ENCODE measurements at regions not wholly inside any gene's neighbourhood (a gene's known extent, or its start where the extent isn't known, plus 50 kb on each side); places are given as distances from the start of the nearest gene placed in this dataset.

DNA sequence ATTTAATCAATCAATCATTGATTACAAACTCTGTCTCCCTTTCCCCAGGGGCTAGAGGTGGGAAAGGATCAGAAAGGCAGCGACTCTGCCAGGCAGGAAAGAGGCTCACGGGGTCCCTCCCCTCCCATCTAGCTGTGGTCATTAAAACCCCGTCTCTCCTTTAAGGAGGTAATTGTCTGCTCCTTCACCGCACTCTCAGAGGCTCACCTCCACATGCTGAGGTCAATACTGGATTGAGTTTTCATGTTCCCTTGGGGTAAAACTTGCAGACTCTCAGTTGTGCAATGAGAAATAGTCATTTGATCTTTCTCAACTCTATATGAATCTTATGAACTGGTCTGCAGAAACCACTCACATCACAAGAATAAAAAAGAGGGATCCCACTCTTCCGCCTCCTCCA lies 368.8 kb downstream of the ADRA2A start:
- Histone ChIP-seq H4K8ac (ENCODE audit: low read depth in 2 of 2, low read length in 2 of 2) (no peak overlapping the region), H2AK9ac (replicated peaks; ENCODE audit: low read depth, low read length, poor library complexity) (no peak overlapping the region), H3K56ac (ENCODE audit: extremely low read depth, insufficient read depth, low read length) (no peak overlapping the region), H3K9me1 (ENCODE audit: insufficient read depth, low read length) (no peaks in the 10 kb centered on the region), H4K5ac (ENCODE audit: low read depth, low read length) (no peak overlapping the region), H2BK120ac (ENCODE audit: low read depth, low read length) (no peak overlapping the region), H3K4me3 (ENCODE audit: insufficient read depth, low read depth, low read length) (no peak overlapping the region), H2BK15ac (ENCODE audit: low read depth, low read length) (no peak overlapping the region), H3K36me3 (ENCODE audit: control insufficient read depth, insufficient read depth, low read length) (no peaks in the 10 kb centered on the region), H3K27me3 (ENCODE audit: control insufficient read depth, insufficient read depth, low read length) (no peaks in the 10 kb centered on the region), H3K14ac (replicated peaks; ENCODE audit: low read depth, low read length) (no peak overlapping the region), H4K20me1 (ENCODE audit: insufficient read depth, low read length) (no peaks in the 10 kb centered on the region), H3K18ac (ENCODE audit: low read depth, low read length) (no peak overlapping the region), H3K4ac (ENCODE audit: low read depth, low read length) (no peak overlapping the region), H3K4me2 (ENCODE audit: low read depth, low read length) (no peak overlapping the region), H3K79me1 (ENCODE audit: low read depth in 1 of 2, low read length in 2 of 2) (no peaks in the 10 kb centered on the region), H2BK20ac (ENCODE audit: low read depth, low read length) (no peak overlapping the region), H3K4me1 (ENCODE audit: control insufficient read depth, insufficient read depth, low read length) (no peaks in the 10 kb centered on the region), H2AK5ac (ENCODE audit: low read depth, low read length) (no peak overlapping the region), H4K91ac (ENCODE audit: insufficient read depth, low read depth, low read length) (no peak overlapping the region), H3K27ac (ENCODE audit: insufficient read depth, low read length) (no peak overlapping the region), H2BK5ac (ENCODE audit: low read depth, low read length, poor library complexity, severe bottlenecking) (no peak overlapping the region), H3K9me3 (ENCODE audit: control insufficient read depth, insufficient read depth, low read length) (peaks cover 19% of the 10 kb centered on the region), H3K9ac (ENCODE audit: low read depth, low read length) (no peak overlapping the region), H3K23ac (ENCODE audit: low read depth, low read length) (no peak overlapping the region), H2AFZ (replicated peaks; ENCODE audit: low read length, poor library complexity) (no peak overlapping the region)
- POLR2A ChIA-PET (ENCODE audit: unreplicated experiment), result no interaction called here
- ATAC-seq (ENCODE audit: low read depth) (no peak), DNase-seq (no peak)
- CTCF ChIA-PET, result no interaction called here
- intact Hi-C loops (cut with micrococcal nuclease), result no loop called here
- no TSS peak for BruUV-seq (replicated peaks)
- in situ Hi-C loops (cut with MboI; ENCODE audit: low sequenced_read_pairs), result no loop called here
- dilution Hi-C loops (cut with HindIII; ENCODE audit: low sequenced_read_pairs, unreplicated experiment), result no loop called here
- TF ChIP-seq CEBPB (IDR thresholded peaks at IDR 0.05; ENCODE audit: low read depth, low read length) (no peak), RFX5 (IDR thresholded peaks at IDR 0.05; ENCODE audit: low read depth, low read length) (no peak), MAZ (IDR thresholded peaks at IDR 0.05; ENCODE audit: borderline replicate concordance, low read depth, low read length) (no peak), RAD21 (IDR thresholded peaks at IDR 0.05; ENCODE audit: low read length) (no peak), FOS (IDR thresholded peaks at IDR 0.05; ENCODE audit: low read depth, low read length) (no peak), POLR2A (IDR thresholded peaks at IDR 0.05; ENCODE audit: low read depth, low read length) (no peak), SMC3 (IDR thresholded peaks at IDR 0.05; ENCODE audit: low read depth, low read length) (no peak), NFE2L2 (IDR thresholded peaks at IDR 0.05; ENCODE audit: low read depth, low read length) (no peak), MXI1 (IDR thresholded peaks at IDR 0.05; ENCODE audit: borderline replicate concordance, low read depth, low read length) (no peak)
- TF ChIP-seq, protein P1, sequence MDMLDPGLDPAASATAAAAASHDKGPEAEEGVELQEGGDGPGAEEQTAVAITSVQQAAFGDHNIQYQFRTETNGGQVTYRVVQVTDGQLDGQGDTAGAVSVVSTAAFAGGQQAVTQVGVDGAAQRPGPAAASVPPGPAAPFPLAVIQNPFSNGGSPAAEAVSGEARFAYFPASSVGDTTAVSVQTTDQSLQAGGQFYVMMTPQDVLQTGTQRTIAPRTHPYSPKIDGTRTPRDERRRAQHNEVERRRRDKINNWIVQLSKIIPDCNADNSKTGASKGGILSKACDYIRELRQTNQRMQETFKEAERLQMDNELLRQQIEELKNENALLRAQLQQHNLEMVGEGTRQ (IDR thresholded peaks at IDR 0.05; ENCODE audit: low read depth, low read length), result no peak
- TF ChIP-seq, protein P2, sequence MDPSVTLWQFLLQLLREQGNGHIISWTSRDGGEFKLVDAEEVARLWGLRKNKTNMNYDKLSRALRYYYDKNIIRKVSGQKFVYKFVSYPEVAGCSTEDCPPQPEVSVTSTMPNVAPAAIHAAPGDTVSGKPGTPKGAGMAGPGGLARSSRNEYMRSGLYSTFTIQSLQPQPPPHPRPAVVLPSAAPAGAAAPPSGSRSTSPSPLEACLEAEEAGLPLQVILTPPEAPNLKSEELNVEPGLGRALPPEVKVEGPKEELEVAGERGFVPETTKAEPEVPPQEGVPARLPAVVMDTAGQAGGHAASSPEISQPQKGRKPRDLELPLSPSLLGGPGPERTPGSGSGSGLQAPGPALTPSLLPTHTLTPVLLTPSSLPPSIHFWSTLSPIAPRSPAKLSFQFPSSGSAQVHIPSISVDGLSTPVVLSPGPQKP (IDR thresholded peaks at IDR 0.05; ENCODE audit: borderline replicate concordance, low read depth, low read length), result no peak
- no CpG with 5 or more reads among the region's 5 CpGs for WGBS, 2 experiments (ENCODE audit: extremely low coverage in 2 of 2, insufficient read length in 1 of 2)
